Activated T-helper 1 cell treated with anti-CD3 and anti-CD28 coated beads, Interleukin-2, amount 50 U/mL, for 16 hours (primary cell): ENCODE measurements at regions not wholly inside any gene's neighbourhood (a gene's known extent, or its start where the extent isn't known, plus 50 kb on each side); places are given as distances from the start of the nearest gene placed in this dataset.

Experiments
- DNase-seq, 2 donors: peaks; one replicate each; pipeline ENCODE4 v3.0.0-alpha.2; 2020; ENCODE audit warnings: low read depth in 1 of 2, low spot score in 1 of 2

- no peak for DNase-seq
These were observed 766.8 kb upstream of the MAN1A1 start for GRCh38 chr6:120116343-120116742.

- DNase-seq = no peak
These were observed 763.4 kb upstream of the MAN1A1 start for GRCh38 chr6:120112980-120113379.

- no peak for DNase-seq
These were observed 761.4 kb upstream of the MAN1A1 start for GRCh38 chr6:120111001-120111400.

- no peak for DNase-seq
These were observed 758.7 kb upstream of the MAN1A1 start for GRCh38 chr6:120108061-120108795.

- no peak for DNase-seq
These were observed 754.1 kb upstream of the MAN1A1 start for GRCh38 chr6:120103618-120104017.

- DNase-seq = no peak
These were observed 747.2 kb upstream of the MAN1A1 start for GRCh38 chr6:120096696-120097260.

- DNase-seq = no peak
These were observed 733.6 kb upstream of the MAN1A1 start for GRCh38 chr6:120083186-120083585.

- DNase-seq = no peak
These were observed 727.9 kb upstream of the MAN1A1 start for GRCh38 chr6:120077489-120077888.

- no peak for DNase-seq
These were observed 708.8 kb upstream of the MAN1A1 start for GRCh38 chr6:120058410-120058809.

- no peak for DNase-seq
These were observed 706.5 kb upstream of the MAN1A1 start for GRCh38 chr6:120056085-120056484.

- no peak for DNase-seq
These were observed 705.5 kb upstream of the MAN1A1 start for GRCh38 chr6:120055071-120055470.

- no peak for DNase-seq
These were observed 690.1 kb upstream of the MAN1A1 start for GRCh38 chr6:120039664-120040063.

- no peak for DNase-seq
These were observed 682.3 kb upstream of the MAN1A1 start for GRCh38 chr6:120031837-120032236.

GRCh38 chr6:120026791-120027190 is 677.2 kb upstream of the MAN1A1 start:
- DNase-seq = no peak

- DNase-seq = no peak
These were observed 660.5 kb upstream of the MAN1A1 start for GRCh38 chr6:120010075-120010474.

- no peak for DNase-seq
These were observed 655.9 kb upstream of the MAN1A1 start for GRCh38 chr6:120005292-120005976.

GRCh38 chr6:119986934-119987549 is 637.5 kb upstream of the MAN1A1 start:
- no peak for DNase-seq

- no peak for DNase-seq
These were observed 636.6 kb upstream of the MAN1A1 start for GRCh38 chr6:119985952-119986736.

GRCh38 chr6:119980802-119981201 is 631.2 kb upstream of the MAN1A1 start:
- no peak for DNase-seq

GRCh38 chr6:119979862-119980261 is 630.3 kb upstream of the MAN1A1 start:
- no peak for DNase-seq

- DNase-seq = no peak
These were observed 628.8 kb upstream of the MAN1A1 start for GRCh38 chr6:119978274-119978889.
